HG03139 (cell line): ENCODE measurements at regions not wholly inside any gene's neighbourhood (a gene's known extent, or its start where the extent isn't known, plus 50 kb on each side); places are given as distances from the start of the nearest gene placed in this dataset.
"Not testable (repeated sequence)": the region's sequence is repeated elsewhere in the genome, so short reads cannot be mapped to it uniquely, and the experiment has no call there.

Source experiments
- ATAC-seq: cut with Tn5 transposase; IDR thresholded peaks from one replicate; pipeline ENCODE4 v1.9.1; 2021; ENCODE audit not compliant: unreplicated experiment

DNA sequence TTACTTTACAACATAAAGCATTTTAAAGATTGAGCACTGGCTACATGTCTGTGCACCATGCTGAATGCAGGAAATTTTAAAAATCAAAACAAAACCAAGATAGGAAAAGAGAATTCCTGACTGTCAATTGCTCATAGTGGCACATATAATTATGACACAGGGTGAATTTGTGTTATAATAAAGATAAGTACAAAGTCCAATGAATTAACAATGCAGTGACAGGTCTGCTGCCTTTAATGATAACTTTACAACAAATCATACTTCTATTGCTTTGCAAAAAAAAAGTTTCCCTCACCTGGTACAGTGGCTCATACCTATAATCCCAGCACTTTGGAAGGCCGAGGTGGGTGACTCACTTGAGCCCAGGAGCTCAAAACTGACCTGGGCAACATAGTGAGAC lies 93.8 kb upstream of the OSBPL8 start:
- ATAC-seq: no peak

DNA sequence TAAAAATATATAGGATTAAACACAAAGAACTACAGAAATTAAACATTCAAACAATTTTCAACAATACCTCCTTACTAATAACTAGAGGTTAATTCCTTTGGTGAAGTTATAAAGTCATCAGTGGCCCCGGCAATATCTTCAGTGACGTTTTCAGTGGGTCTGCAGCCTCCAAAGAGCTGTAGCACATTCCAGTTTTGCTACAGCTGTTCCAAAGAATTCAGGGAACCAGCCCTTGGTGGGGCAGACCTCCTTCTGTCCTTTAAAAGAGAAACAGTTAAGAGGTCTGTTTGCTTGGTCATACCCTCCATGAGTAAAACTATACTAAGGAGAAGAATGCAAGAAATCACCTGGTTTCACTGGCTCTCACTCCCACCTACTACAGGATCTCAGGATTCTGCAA lies 99.2 kb upstream of the ZDHHC17 start:
- ATAC-seq: no peak

DNA sequence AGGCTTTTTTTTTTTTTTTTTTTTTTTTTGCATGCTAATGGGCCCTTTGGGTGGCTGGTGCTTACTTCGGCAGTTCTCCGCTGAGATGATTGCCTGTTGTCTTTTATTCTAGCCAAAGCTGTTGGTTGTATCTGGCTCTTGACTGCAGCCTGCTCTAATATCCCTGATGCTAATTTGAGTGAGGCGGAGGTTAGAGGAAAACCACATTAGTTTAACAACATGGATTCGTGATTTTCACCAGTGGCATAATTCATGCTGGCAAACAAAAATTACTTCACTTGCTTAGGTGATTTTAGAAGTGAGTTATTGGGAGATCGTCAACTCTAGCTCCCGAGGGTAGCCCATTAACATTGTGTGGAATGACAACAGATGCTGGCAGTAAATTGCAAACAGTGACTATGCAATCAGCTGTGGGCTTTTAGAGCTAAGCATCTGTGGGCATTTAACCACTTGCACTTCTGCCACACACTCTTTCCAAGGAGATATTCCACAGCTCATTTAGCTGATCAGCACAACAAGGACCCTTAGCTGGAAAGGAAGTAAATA lies 97.6 kb upstream of the ZDHHC17 start:
- ATAC-seq: no peak

DNA sequence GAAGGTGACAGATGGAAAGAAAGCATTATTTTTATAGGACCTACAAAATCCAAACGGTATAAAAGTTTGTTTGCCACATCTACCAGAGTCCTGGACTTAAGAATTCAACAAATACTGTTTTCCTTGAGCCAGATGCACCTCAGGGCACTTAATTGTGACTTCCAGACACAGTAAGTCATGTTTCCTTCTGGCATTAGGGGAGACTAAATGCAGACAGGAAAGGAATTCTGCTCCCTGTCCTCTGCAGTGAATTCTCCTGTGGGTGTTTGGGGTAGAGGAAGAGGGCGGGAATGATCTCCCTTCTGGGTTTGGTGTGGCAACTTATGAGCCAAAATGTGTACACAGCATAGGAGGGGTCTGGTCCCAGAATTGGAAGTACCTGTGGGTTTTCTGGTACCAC lies 93.9 kb upstream of the ZDHHC17 start:
- no peak for ATAC-seq

DNA sequence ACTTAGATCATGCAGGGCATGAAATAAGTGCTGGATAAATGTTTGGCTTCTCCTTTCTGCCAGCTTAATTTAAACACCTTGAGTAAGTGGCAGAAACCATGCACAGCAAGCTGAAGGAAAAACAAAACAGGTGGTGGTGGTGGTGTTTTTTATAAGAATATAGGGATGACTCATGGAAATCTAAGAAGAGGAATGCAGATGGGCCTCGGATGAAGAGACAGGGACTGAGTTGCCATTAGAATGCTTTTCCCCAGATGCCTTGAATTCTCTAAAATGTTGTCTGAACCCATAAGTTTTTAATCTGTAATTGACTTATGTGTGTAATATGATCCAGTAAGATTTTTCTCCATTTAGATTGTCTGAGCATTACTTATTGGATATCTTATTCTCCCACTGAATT lies 93.1 kb upstream of the ZDHHC17 start:
- no peak for ATAC-seq

DNA sequence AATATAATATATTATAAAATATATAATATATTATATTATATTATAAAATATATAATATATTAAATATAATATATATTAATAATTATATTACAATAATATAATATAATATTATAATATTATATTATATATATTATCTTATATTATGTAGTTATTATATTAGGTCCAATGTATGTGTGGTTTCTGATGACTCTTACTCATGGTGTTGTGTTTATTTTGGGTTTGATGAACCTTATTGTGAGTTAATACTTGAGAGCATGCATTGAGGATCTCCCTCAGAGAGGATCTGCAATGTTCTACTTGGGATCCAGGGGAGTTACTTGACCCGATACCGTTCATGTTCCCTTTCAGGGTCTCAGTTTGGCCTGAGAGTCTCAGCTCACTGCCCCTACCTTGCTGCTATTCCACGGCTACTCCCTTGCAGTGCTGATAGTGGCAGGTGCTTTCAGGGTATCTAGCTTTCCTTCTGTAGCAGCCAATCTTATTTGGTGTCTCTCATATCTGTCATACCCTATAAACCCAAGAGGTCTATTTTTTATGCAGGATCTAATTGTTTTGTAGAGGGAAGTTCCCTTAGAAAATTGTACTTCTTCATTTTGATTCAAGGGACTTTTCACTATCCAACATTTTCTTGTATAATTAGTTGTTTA lies 89.1 kb upstream of the ZDHHC17 start:
- ATAC-seq: no peak

DNA sequence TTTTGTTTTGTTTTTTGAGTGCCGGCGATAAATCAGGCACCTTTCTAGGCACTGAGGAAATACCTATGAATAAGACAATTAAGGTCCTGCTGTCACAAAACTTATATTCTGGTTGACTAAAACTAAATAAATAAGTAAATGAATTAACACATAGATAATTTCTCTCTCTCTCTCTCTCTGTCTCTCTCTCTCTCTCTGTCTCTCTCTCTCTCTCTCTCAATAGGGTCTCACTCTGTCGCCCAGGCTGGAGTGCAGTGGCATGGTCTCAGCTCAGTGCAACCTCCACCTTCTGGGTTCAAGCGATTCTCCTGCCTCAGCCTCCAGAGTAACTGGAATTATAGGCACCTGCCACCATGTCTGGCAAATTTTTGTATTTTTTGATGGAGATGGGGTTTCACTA lies 87.7 kb upstream of the ZDHHC17 start:
- not testable (repeated sequence) for ATAC-seq

DNA sequence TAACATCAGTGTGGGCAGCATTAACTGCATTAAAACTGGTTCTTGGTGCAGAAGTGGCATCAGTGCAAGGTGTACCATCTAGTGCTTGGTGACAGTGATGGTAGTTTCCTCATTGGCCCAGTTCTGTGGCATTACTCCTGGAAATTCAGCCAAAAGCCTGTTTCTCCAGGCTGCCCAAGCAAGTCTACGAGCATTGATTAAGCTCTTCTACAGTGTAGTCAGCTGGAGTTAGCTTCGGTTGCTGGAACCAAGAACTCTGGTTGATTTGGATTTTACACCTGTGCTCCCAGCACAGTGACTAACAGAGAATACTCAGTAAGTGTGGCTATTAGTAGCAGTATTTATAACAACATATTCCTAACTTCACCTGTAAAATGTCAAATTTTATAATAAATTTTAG lies 84.9 kb upstream of the ZDHHC17 start:
- ATAC-seq: no peak

DNA sequence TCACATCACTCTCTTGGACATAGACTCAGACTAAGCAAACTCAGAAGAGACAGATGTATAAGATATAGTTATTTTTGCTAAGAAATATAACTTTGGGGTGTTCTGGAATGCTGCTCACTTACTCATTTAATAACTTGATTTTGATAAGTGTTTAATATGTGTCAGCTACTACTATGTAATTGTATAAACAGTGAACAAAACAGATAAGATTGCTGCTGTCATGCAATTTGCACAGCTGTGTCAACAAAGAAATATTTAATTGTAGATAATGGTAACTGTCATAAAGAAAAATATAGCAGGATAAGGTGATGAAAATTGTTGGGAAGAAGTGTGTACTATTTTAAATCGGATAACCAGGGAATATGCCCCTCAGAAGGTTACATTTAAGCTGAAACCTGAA lies 84.1 kb upstream of the ZDHHC17 start:
- ATAC-seq: no peak

DNA sequence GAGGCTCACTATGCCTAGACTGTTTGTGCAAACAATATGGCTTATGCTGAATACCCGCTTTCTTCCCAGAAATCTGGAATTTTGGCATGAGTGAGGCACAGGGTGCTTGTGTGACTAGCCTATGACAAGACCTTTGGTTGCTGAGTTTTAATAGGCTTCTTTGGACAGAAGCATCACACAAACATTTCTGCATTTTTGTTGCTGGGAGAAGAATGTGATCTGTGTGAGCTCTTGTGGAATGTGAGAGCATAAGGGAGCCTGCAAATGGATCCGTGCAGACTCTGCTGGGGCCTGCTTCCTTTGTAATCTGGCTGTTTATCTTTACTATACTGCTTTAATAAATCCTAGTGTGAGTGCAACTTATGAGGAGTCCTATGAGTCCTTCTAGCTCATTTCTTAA lies 83.0 kb upstream of the ZDHHC17 start:
- no peak for ATAC-seq

DNA sequence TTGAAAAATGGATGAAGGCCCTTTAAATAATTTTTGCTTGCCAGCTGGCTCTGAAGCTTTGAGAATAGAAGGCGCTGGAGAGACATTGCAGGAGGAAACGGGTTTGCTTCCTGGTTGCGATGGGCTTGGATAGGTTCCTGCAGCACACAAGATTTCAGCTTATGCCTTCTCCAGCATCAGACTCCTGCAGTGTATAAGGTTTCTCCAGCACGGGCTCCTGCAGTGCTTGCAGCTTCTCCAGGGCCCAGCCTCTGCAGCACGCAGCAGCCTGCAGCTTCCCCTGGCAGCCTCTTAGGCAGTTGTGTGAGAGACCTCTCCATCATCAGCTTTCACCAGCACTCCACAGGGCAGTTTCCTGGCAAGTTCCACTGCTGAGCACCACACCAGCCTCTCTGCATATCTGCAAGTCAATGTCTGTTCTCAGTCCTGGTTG lies 78.7 kb upstream of the ZDHHC17 start:
- ATAC-seq: no peak

DNA sequence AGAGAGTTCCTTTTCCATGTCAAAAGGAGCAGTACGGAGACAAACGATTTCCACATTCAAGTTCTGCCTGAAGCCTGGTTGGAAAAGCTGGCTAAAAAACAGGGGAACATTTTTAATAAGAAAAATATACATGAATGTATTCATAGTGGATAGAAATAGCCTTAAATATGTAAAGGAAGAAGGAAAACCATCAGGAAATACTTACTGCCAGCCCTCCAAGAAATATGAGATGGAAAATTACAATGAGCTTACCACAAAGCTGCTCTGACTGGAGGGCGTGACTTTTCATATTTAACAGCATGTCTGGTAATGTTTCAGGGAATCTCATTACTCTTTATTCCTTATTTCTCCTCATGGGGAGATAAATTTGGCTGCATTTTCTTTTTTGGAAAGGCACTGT lies 75.9 kb upstream of the ZDHHC17 start:
- ATAC-seq: no peak

DNA sequence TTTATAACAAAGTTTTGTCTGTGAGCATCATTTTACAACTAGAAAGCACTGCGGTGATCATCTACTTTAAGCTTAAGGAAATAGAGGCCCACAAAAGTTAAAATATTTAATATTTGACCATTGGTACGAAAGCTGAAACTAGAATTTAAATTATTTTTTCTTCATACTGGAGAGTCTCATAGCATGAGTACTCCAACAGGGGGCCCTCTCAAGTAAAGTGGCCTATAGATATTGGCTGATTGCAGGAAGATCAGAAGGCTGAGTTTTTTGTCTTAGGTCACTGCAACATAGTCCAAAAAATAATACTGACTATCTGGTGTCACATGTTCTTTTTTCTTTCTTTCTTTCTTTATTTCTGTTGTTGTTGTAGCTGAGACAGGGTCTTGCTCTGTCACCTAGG lies 75.3 kb upstream of the ZDHHC17 start:
- ATAC-seq: no peak

DNA sequence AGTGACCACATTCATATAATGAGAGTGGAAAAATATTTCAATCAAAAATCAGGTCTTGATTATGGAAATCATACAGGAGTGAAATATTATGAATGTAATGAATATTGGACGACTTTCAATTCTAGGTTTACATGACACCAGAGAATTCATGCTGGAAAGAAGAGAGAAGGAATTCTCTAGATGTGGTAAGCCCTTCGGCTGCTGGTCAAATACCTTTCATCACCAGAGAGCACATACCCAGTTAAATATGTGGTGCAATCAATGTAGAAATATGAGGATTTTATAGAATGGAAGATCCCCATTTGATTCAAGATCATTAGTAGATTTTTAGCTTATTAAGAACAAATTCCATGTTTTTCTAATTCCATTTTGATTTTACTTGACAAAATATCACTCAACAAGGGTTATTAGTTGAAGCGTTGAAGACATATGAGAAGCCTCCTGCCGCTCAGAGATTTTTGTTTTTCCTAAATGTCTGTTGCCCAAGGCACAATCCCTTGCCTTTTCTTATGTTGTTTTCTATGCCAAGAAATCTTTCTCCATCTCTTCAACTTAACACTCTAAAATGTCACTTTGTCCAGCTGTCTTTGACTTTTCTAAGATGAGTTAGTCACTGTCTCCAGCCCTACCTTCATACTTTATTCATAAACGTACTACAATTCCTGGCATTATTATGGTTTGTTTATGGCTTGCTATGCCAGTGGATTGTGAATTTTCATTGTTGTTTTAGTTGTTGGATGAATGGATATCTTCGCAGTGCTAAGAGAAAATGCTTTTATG lies 72.8 kb upstream of the ZDHHC17 start:
- ATAC-seq: no peak

DNA sequence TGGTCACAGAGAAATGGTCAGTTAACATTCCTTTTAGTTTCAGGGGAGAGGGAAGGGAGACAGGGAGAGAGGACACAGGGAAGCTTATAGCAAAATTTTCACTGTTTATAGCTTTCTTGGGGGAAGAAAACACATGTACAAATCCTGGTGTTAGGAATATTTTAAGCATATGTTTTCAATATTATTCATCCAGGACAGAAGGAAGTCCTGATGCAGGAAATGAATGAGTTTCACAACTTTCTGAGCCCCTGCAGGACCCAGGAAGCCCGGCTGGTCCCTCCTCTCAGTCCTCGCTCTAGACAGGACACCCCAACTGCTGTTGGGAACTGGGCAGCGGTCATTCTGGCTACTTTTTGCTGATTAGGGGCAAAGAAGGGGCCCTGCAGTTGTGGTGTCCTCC lies 71.1 kb upstream of the ZDHHC17 start:
- no peak for ATAC-seq

DNA sequence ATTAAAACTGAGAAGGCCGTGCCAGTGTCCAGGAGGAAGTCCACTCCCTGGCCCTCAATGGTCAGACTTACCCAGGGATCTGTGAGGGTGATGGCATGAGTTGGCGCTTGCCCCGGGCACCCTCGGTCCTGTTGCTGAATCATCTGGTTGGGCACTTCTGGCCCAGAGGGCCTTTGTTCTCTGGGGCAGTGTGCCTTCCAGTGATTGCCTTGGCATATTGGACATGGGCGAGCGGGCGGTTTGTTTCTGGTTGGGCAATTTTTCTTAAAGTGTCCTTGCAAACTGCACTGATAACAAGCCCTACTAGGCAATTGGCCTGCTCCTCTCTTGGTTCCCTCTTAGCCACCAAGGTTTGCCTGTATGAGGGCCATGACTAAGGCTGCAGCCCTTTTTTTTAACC lies 69.5 kb upstream of the ZDHHC17 start:
- no peak for ATAC-seq

DNA sequence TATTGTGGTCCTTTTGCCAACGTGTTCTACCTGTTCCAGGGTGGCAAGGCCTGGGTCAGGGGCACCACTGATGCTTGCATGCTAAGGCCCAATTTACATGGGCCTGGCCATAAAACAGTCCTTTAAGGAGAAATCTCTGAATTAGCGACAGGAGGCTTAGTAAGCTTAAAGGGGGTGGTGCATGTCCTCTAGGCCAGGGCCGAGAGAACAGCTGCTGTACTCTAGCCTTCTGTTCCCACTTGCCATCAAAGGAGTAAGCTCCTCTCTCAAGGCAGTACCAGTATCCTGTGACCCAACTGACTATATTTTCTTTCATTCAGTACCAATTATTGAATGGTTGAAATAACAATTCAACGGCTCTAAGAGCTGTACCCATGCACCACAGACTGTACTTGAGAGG lies 67.7 kb upstream of the ZDHHC17 start:
- no peak for ATAC-seq

DNA sequence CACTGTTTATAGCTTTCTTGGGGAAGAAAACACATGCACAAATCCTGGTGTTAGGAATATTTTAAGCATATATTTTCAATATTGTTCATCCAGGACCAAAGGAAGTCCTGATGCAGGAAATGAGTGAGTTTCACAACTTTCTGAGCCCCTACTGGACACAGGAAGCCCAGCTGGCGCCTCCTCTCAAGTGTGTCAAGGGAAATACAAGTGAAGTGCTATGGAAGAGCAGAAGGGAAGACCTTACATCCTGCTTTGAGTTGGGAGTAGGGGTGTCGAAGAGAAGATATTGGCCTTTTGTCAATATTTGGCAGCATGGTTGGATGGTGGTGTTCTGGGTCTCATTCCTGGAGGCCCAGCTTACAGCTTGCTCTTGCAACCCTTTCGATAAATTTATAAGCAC lies 66.1 kb upstream of the ZDHHC17 start:
- no peak for ATAC-seq

DNA sequence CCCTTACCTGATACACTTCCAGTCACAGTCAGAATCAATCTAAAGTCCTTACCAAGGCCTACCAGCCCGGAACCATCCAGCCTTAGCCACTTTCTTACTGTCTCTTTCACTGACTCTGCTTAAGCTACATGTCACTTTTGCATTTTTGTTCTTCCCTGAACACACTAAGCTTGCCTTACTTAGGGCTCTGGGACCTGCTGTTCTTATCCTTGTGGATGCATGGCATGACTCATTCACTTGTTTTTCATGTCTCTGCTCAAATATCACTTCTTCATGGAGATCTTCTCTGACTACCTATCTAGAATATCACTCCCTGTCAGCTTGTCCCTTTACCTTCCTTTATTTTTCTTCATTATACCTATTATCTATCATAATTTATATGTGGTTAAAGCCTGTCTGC lies 65.6 kb upstream of the ZDHHC17 start:
- no peak for ATAC-seq

DNA sequence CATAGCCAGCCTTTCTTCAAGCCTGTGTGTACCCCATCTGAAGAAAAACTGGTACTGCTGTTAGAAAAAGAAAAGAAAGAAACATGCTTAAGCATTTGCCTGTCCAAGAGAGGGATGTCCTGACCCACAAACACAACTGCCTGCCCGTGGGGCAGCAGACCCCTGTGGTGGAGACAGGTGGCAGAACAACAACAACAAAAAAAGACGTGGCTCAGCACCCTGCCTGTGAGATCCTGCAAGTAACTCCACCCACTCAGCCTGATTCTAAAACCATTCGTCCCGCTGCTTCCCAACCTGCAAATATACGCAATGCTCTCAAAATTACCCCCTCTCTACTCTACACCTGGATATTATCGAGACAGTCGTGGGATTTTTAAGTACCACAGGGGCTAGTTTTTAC lies 64.9 kb upstream of the ZDHHC17 start:
- ATAC-seq: no peak

DNA sequence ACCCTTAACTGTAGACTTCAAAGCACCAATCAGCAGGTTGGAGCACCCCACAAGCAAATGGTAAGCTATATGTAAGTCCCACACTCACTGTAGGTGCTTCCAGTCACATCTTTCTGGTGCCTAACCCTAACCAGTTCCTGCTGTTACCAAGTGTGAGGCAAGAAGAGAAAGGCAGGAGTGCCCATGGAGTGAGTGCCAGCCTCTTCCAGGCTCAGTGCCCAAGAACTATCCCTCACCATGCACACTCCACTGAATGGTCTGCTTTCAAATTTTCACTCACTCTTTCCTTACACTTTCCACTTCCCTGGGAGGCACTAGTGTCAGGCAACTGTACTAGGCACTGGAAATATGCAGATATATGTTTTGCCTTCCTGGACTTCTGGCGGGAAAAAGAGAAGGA lies 62.2 kb upstream of the ZDHHC17 start:
- ATAC-seq: no peak

DNA sequence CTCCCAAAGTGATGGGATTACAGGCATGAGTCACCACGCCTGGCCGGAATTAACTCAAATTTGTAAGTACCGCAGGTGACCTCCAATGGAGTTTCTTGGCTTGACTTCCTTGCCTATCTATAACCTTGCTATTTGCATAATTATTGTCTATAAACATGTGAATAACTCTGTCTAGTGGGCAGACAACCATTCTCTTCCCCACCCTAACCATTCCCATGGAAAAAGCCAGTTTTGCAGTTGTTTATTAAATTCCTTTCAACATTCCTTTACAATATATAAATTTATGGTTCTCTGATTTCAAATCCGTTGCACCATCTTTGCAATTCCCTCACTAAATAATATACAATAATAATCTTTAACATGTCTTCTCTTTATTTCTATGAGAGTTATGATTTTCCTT lies 61.0 kb upstream of the ZDHHC17 start:
- no peak for ATAC-seq

DNA sequence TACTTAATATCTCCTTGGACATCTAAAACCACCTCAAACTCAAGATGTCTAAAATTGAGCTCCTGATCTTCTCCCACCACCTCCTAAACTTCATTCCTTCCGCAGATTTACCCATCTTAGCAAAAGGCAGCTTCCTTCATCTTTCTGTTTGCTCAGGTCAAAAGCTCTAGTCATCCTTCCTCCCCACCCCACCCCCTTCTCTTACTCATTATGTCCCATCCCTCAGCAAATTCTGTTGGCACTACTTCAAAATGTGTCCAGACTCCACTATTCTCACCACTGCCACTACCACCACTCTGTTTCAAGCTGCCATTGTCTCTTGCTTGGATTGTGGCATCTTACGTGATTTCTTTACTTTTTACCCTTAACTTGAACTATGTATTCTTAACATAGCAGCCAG lies 59.2 kb upstream of the ZDHHC17 start:
- ATAC-seq: no peak
